Vagina (tissue), 2 donors: ENCODE measurements at regions not wholly inside any gene's neighbourhood (a gene's known extent, or its start where the extent isn't known, plus 50 kb on each side); places are given as distances from the start of the nearest gene placed in this dataset.

Source experiments
- DNase-seq, 2 donors: peaks; one replicate each; pipeline ENCODE4 v3.0.0-alpha.2; 2017; ENCODE audit errors: extremely low spot score in 2 of 2
- H3K27ac ChIP-seq: fragments of 200-600 bp; sonication (generic); one replicate; pipeline ENCODE4 v1.5.1; 2019
- H3K27me3 ChIP-seq: fragments of 200-600 bp; sonication (generic); one replicate; pipeline ENCODE4 v1.5.1; 2019
- H3K36me3 ChIP-seq, 2 donors: fragments of 200-600 bp; sonication (generic); one replicate each; pipeline ENCODE4 v1.5.1; 2017 to 2019
- H3K4me1 ChIP-seq: fragments of 200-600 bp; sonication (generic); one replicate; pipeline ENCODE4 v1.5.1; 2019
- H3K4me3 ChIP-seq, 2 donors: fragments of 200-600 bp; sonication (generic); 1 replicate in 1 of 2; 2 replicates in 1 of 2; pipeline ENCODE4 v1.5.1; 2016 to 2019
- H3K9me3 ChIP-seq: fragments of 200-600 bp; sonication (generic); one replicate; pipeline ENCODE4 v1.5.1; 2019
- CTCF ChIP-seq, 3 experiments: fragments of 450-650 bp in 2 of 3; fragments of 200-600 bp in 1 of 3; sonication (generic) in 1 of 3; IDR thresholded peaks; one replicate each; pipeline ENCODE4 v1.5.1; 2017 to 2019; ENCODE audit warnings: antibody characterized with exemption in 3 of 3, mild to moderate bottlenecking in 2 of 3, moderate library complexity in 2 of 3
- POLR2A ChIP-seq, 2 donors: fragments of 450-650 bp; IDR thresholded peaks; one replicate each; pipeline ENCODE4 v1.6.1; 2017; ENCODE audit warnings: antibody characterized with exemption in 2 of 2, mild to moderate bottlenecking in 2 of 2, moderate library complexity in 2 of 2
- POLR2AphosphoS5 ChIP-seq, 2 donors: sonication (generic); formaldehyde crosslinking; IDR thresholded peaks; one replicate each; pipeline ENCODE4 v1.9.0; 2017; ENCODE audit warnings: antibody characterized with exemption in 2 of 2, mild to moderate bottlenecking in 2 of 2, low read depth in 1 of 2; ENCODE audit not compliant: insufficient read depth in 1 of 2
- intact Hi-C: fragments of 100-400 bp; cut with DNase I; formaldehyde crosslinking; loops from one replicate; pipeline ENCODE4 v1.15.1; 2023

DNA sequence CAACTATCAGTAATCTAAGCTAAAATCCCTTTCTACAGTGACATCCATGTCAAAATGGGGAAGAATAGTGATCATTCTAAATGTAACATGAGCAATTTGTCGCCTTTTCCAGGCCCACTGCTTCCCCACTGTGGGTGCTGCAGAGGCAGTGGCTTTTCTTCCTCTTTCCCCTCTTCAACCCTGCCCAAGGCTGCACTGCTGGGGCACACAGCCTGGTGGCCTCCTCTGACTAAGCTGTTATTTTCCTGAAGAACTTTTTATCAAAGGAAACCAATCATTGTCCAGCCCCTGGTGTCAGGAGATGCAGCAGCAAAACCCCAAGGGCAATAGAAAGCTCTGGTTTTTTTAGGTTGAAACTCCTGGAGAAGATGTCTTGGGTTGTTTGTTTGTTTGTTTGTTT lies 117.6 kb upstream of the KLF7 start:
- intact Hi-C loops = no loop called here
- no peak overlapping the region for H3K27ac ChIP-seq
- no peak for DNase-seq

GRCh38 chr2:207284556-207285472 lies 119.1 kb upstream of the KLF7 start:
- no peaks in the 10 kb centered on the region for H3K9me3 ChIP-seq
- no peak overlapping the region for H3K27ac ChIP-seq
- TF ChIP-seq CTCF (IDR thresholded peaks at IDR 0.05) (no peak), POLR2AphosphoS5 (IDR thresholded peaks at IDR 0.05; ENCODE audit: insufficient read depth in 1 of 2, low read depth in 1 of 2) (no peak), POLR2A (IDR thresholded peaks at IDR 0.05) (no peak)
- no peak for DNase-seq
- intact Hi-C loops = no loop called here
- H3K4me3 ChIP-seq = no peak overlapping the region
- H3K4me1 ChIP-seq = peaks cover 35% of the 10 kb centered on the region
- no peaks in the 10 kb centered on the region for H3K36me3 ChIP-seq
- H3K27me3 ChIP-seq = no peaks in the 10 kb centered on the region

More for the DNA sequence above, 117.6 kb upstream of the KLF7 start:
- H3K4me1 ChIP-seq = peaks cover 21% of the 10 kb centered on the region
- no peaks in the 10 kb centered on the region for H3K9me3 ChIP-seq
- no peaks in the 10 kb centered on the region for H3K27me3 ChIP-seq
- TF ChIP-seq CTCF (IDR thresholded peaks at IDR 0.05) (no peak), POLR2A (IDR thresholded peaks at IDR 0.05) (no peak), POLR2AphosphoS5 (IDR thresholded peaks at IDR 0.05; ENCODE audit: insufficient read depth in 1 of 2, low read depth in 1 of 2) (no peak)
- no peak overlapping the region for H3K4me3 ChIP-seq
- no peaks in the 10 kb centered on the region for H3K36me3 ChIP-seq

DNA sequence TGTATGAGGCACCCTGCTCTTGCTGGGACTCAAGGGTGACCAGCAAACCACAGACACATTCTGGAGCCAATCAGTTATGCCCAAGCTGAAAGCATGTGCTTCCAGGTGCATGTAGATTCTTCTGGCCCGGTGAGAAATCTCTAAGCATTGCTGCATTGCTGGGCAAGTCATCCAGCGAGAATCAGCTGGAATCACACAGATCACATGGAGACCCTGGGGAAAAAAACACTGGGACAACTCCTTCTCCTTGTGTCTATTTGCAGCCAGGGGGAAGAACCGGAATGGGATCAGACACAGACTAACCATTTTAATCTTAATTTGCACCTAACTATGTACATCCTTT lies 119.7 kb upstream of the KLF7 start:
- Histone ChIP-seq H3K27ac (no peak overlapping the region), H3K36me3 (no peaks in the 10 kb centered on the region), H3K9me3 (no peaks in the 10 kb centered on the region), H3K27me3 (no peaks in the 10 kb centered on the region), H3K4me3 (no peak overlapping the region), H3K4me1 (peaks cover 35% of the 10 kb centered on the region)
- intact Hi-C loops = no loop called here
- TF ChIP-seq POLR2A (IDR thresholded peaks at IDR 0.05) (no peak), CTCF (IDR thresholded peaks at IDR 0.05) (no peak), POLR2AphosphoS5 (IDR thresholded peaks at IDR 0.05; ENCODE audit: insufficient read depth in 1 of 2, low read depth in 1 of 2) (no peak)
- DNase-seq = no peak

GRCh38 chr2:207286106-207286505 lies 120.4 kb upstream of the KLF7 start:
- H3K4me1 ChIP-seq = peaks cover 35% of the 10 kb centered on the region
- intact Hi-C loops = no loop called here
- H3K4me3 ChIP-seq = no peak overlapping the region
- no peak overlapping the region for H3K27ac ChIP-seq
- no peaks in the 10 kb centered on the region for H3K9me3 ChIP-seq
- no peaks in the 10 kb centered on the region for H3K36me3 ChIP-seq
- no peak for DNase-seq
- TF ChIP-seq CTCF (IDR thresholded peaks at IDR 0.05) (no peak), POLR2AphosphoS5 (IDR thresholded peaks at IDR 0.05; ENCODE audit: insufficient read depth in 1 of 2, low read depth in 1 of 2) (no peak), POLR2A (IDR thresholded peaks at IDR 0.05) (no peak)
- H3K27me3 ChIP-seq = no peaks in the 10 kb centered on the region

DNA sequence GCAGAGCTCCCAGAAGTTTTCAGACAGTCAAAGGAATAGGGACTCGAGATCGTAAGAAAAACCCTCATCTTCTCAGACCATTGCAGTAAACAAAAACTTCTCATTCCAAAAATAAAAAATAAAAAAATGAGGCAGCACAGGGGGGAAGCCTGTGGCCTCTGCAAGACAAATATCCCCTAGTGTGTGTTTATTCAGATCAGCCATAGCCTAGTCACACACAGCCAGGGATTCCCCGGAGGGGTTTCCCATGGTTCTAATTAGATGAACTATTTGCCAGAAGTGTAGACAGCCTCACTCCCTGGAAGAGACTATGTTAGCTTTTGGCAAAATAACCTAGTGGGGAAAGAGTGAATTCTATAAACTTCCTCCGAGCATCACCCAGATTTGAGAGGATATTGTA lies 122.9 kb upstream of the KLF7 start:
- Histone ChIP-seq H3K4me1 (peaks cover 27% of the 10 kb centered on the region), H3K27me3 (no peaks in the 10 kb centered on the region), H3K36me3 (no peaks in the 10 kb centered on the region), H3K9me3 (no peaks in the 10 kb centered on the region), H3K27ac (no peak overlapping the region), H3K4me3 (no peak overlapping the region)
- intact Hi-C loops = no loop called here
- no peak for TF ChIP-seq POLR2A (IDR thresholded peaks at IDR 0.05)
- no peak for TF ChIP-seq CTCF (IDR thresholded peaks at IDR 0.05)
- TF ChIP-seq POLR2AphosphoS5 (IDR thresholded peaks at IDR 0.05; ENCODE audit: insufficient read depth in 1 of 2, low read depth in 1 of 2) = no peak
- DNase-seq = no peak
